ENCODE measurements at regions not wholly inside any gene's neighbourhood (a gene's known extent, or its start where the extent isn't known, plus 50 kb on each side); places are given as distances from the start of the nearest gene placed in this dataset.

GRCh38 chr9:80596579-80596978 lies 1024.8 kb downstream of the TLE4 start:
- H3K9me3 ChIP-seq (ENCODE audit: control insufficient read depth in 2 of 2, insufficient read depth in 1 of 2, low read depth in 1 of 2, low read length in 1 of 2), result peaks cover 0 to 3% of the 10 kb centered on the region in 2 donors
- DNase-seq (no peak), FAIRE-seq (no peak)
- no peak overlapping the region for H3K4me3 ChIP-seq (ENCODE audit: low read depth in 1 of 3, low read length in 3 of 3)
- H3K27ac ChIP-seq (ENCODE audit: low read depth in 1 of 3, low read length in 2 of 3), result no peak overlapping the region
- no peaks in the 10 kb centered on the region for H3K4me1 ChIP-seq (ENCODE audit: control insufficient read depth in 3 of 3, insufficient read depth in 2 of 3, low read depth in 1 of 3, low read length in 2 of 3)
- no peaks in the 10 kb centered on the region for H3K36me3 ChIP-seq (ENCODE audit: control insufficient read depth in 3 of 3, insufficient read depth in 2 of 3, low read depth in 1 of 3, low read length in 3 of 3)
- no peaks in the 10 kb centered on the region for H3K27me3 ChIP-seq (ENCODE audit: control insufficient read depth in 3 of 3, insufficient read depth in 3 of 3, low read length in 3 of 3)

- no peaks in the 10 kb centered on the region for H3K4me1 ChIP-seq (ENCODE audit: control insufficient read depth in 3 of 3, insufficient read depth in 2 of 3, low read depth in 1 of 3, low read length in 2 of 3)
- no peak overlapping the region for H3K4me3 ChIP-seq (ENCODE audit: low read depth in 1 of 3, low read length in 3 of 3)
- FAIRE-seq (no peak), DNase-seq (no peak)
- WGBS, 3 donors, result 84 to 92% (median 87%) methylated on average over 4 of the region's 4 CpGs
- H3K9me3 ChIP-seq (ENCODE audit: control insufficient read depth in 2 of 2, insufficient read depth in 1 of 2, low read depth in 1 of 2, low read length in 1 of 2), result peaks cover 0 to 3% of the 10 kb centered on the region in 2 donors
- no peaks in the 10 kb centered on the region for H3K36me3 ChIP-seq (ENCODE audit: control insufficient read depth in 3 of 3, insufficient read depth in 2 of 3, low read depth in 1 of 3, low read length in 3 of 3)
- no peaks in the 10 kb centered on the region for H3K27me3 ChIP-seq (ENCODE audit: control insufficient read depth in 3 of 3, insufficient read depth in 3 of 3, low read length in 3 of 3)
- no peak overlapping the region for H3K27ac ChIP-seq (ENCODE audit: low read depth in 1 of 3, low read length in 2 of 3)
Measured at GRCh38 chr9:80595192-80595591, 1023.4 kb downstream of the TLE4 start.

GRCh38 chr9:80592413-80592812 lies 1020.6 kb downstream of the TLE4 start:
- no peak overlapping the region for H3K27ac ChIP-seq (ENCODE audit: low read depth in 1 of 3, low read length in 2 of 3)
- DNase-seq, result no peak
- H3K4me3 ChIP-seq (ENCODE audit: low read depth in 1 of 3, low read length in 3 of 3), result no peak overlapping the region
- H3K36me3 ChIP-seq (ENCODE audit: control insufficient read depth in 3 of 3, insufficient read depth in 2 of 3, low read depth in 1 of 3, low read length in 3 of 3), result no peaks in the 10 kb centered on the region
- no peaks in the 10 kb centered on the region for H3K27me3 ChIP-seq (ENCODE audit: control insufficient read depth in 3 of 3, insufficient read depth in 3 of 3, low read length in 3 of 3)
- no peak for FAIRE-seq
- H3K4me1 ChIP-seq (ENCODE audit: control insufficient read depth in 3 of 3, insufficient read depth in 2 of 3, low read depth in 1 of 3, low read length in 2 of 3), result no peaks in the 10 kb centered on the region
- peaks cover 0 to 3% of the 10 kb centered on the region in 2 donors for H3K9me3 ChIP-seq (ENCODE audit: control insufficient read depth in 2 of 2, insufficient read depth in 1 of 2, low read depth in 1 of 2, low read length in 1 of 2)

GRCh38 chr9:80586786-80587330 lies 1015.1 kb downstream of the TLE4 start:
- 52 to 63% (median 54%) methylated on average over 1 of the region's 1 CpG for WGBS, 3 donors
- Histone ChIP-seq H3K4me3 (ENCODE audit: low read depth in 1 of 3, low read length in 3 of 3) (no peak overlapping the region), H3K4me1 (ENCODE audit: control insufficient read depth in 3 of 3, insufficient read depth in 2 of 3, low read depth in 1 of 3, low read length in 2 of 3) (no peaks in the 10 kb centered on the region), H3K36me3 (ENCODE audit: control insufficient read depth in 3 of 3, insufficient read depth in 2 of 3, low read depth in 1 of 3, low read length in 3 of 3) (no peaks in the 10 kb centered on the region), H3K27me3 (ENCODE audit: control insufficient read depth in 3 of 3, insufficient read depth in 3 of 3, low read length in 3 of 3) (no peaks in the 10 kb centered on the region), H3K9me3 (ENCODE audit: control insufficient read depth in 2 of 2, insufficient read depth in 1 of 2, low read depth in 1 of 2, low read length in 1 of 2) (no peaks in the 10 kb centered on the region), H3K27ac (ENCODE audit: low read depth in 1 of 3, low read length in 2 of 3) (no peak overlapping the region)
- DNase-seq (no peak), FAIRE-seq (no peak)

GRCh38 chr9:80571953-80572352 lies 1000.2 kb downstream of the TLE4 start:
- Histone ChIP-seq H3K27me3 (ENCODE audit: control insufficient read depth in 3 of 3, insufficient read depth in 3 of 3, low read length in 3 of 3) (no peaks in the 10 kb centered on the region), H3K4me3 (ENCODE audit: low read depth in 1 of 3, low read length in 3 of 3) (no peak overlapping the region), H3K27ac (ENCODE audit: low read depth in 1 of 3, low read length in 2 of 3) (no peak overlapping the region), H3K36me3 (ENCODE audit: control insufficient read depth in 3 of 3, insufficient read depth in 2 of 3, low read depth in 1 of 3, low read length in 3 of 3) (no peaks in the 10 kb centered on the region), H3K9me3 (ENCODE audit: control insufficient read depth in 2 of 2, insufficient read depth in 1 of 2, low read depth in 1 of 2, low read length in 1 of 2) (peaks cover 0 to 8% of the 10 kb centered on the region in 2 donors), H3K4me1 (ENCODE audit: control insufficient read depth in 3 of 3, insufficient read depth in 2 of 3, low read depth in 1 of 3, low read length in 2 of 3) (no peaks in the 10 kb centered on the region)
- DNase-seq (no peak), FAIRE-seq (no peak)
- 58 to 74% (median 58%) methylated on average over 3 of the region's 3 CpGs for WGBS, 3 donors

- FAIRE-seq, result no peak
- Histone ChIP-seq H3K36me3 (ENCODE audit: control insufficient read depth in 3 of 3, insufficient read depth in 2 of 3, low read depth in 1 of 3, low read length in 3 of 3) (no peaks in the 10 kb centered on the region), H3K4me1 (ENCODE audit: control insufficient read depth in 3 of 3, insufficient read depth in 2 of 3, low read depth in 1 of 3, low read length in 2 of 3) (no peaks in the 10 kb centered on the region), H3K27me3 (ENCODE audit: control insufficient read depth in 3 of 3, insufficient read depth in 3 of 3, low read length in 3 of 3) (no peaks in the 10 kb centered on the region), H3K4me3 (ENCODE audit: low read depth in 1 of 3, low read length in 3 of 3) (no peak overlapping the region), H3K27ac (ENCODE audit: low read depth in 1 of 3, low read length in 2 of 3) (no peak overlapping the region), H3K9me3 (ENCODE audit: control insufficient read depth in 2 of 2, insufficient read depth in 1 of 2, low read depth in 1 of 2, low read length in 1 of 2) (peaks cover 0 to 8% of the 10 kb centered on the region in 2 donors)
- WGBS, 3 donors, result 38 to 84% (median 78%) methylated on average over 1 of the region's 1 CpG
- no peak for DNase-seq
Measured at GRCh38 chr9:80569236-80569635, 997.5 kb downstream of the TLE4 start.

GRCh38 chr9:80561526-80561925 lies 989.8 kb downstream of the TLE4 start:
- WGBS, 3 donors, result 76 to 85% (median 85%) methylated on average over 2 of the region's 2 CpGs
- no peak for DNase-seq
- H3K4me3 ChIP-seq (ENCODE audit: low read depth in 1 of 3, low read length in 3 of 3), result no peak overlapping the region
- no peak overlapping the region for H3K27ac ChIP-seq (ENCODE audit: low read depth in 1 of 3, low read length in 2 of 3)
- no peaks in the 10 kb centered on the region for H3K27me3 ChIP-seq (ENCODE audit: control insufficient read depth in 3 of 3, insufficient read depth in 3 of 3, low read length in 3 of 3)
- H3K36me3 ChIP-seq (ENCODE audit: control insufficient read depth in 3 of 3, insufficient read depth in 2 of 3, low read depth in 1 of 3, low read length in 3 of 3), result no peaks in the 10 kb centered on the region
- no peaks in the 10 kb centered on the region for H3K4me1 ChIP-seq (ENCODE audit: control insufficient read depth in 3 of 3, insufficient read depth in 2 of 3, low read depth in 1 of 3, low read length in 2 of 3)
- no peak for FAIRE-seq
- H3K9me3 ChIP-seq (ENCODE audit: control insufficient read depth in 2 of 2, insufficient read depth in 1 of 2, low read depth in 1 of 2, low read length in 1 of 2), result peaks cover 0 to 3% of the 10 kb centered on the region in 2 donors

- no peaks in the 10 kb centered on the region for H3K36me3 ChIP-seq (ENCODE audit: control insufficient read depth in 3 of 3, insufficient read depth in 2 of 3, low read depth in 1 of 3, low read length in 3 of 3)
- no peaks in the 10 kb centered on the region for H3K4me1 ChIP-seq (ENCODE audit: control insufficient read depth in 3 of 3, insufficient read depth in 2 of 3, low read depth in 1 of 3, low read length in 2 of 3)
- H3K4me3 ChIP-seq (ENCODE audit: low read depth in 1 of 3, low read length in 3 of 3), result no peak overlapping the region
- DNase-seq (no peak), FAIRE-seq (no peak)
- H3K27ac ChIP-seq (ENCODE audit: low read depth in 1 of 3, low read length in 2 of 3), result no peak overlapping the region
- peaks cover 0 to 3% of the 10 kb centered on the region in 2 donors for H3K9me3 ChIP-seq (ENCODE audit: control insufficient read depth in 2 of 2, insufficient read depth in 1 of 2, low read depth in 1 of 2, low read length in 1 of 2)
- H3K27me3 ChIP-seq (ENCODE audit: control insufficient read depth in 3 of 3, insufficient read depth in 3 of 3, low read length in 3 of 3), result no peaks in the 10 kb centered on the region
- WGBS, 3 donors, result 76 to 91% (median 85%) methylated on average over 2 of the region's 2 CpGs
Measured at GRCh38 chr9:80560976-80561375, 989.2 kb downstream of the TLE4 start.

- DNase-seq (no peak), FAIRE-seq (no peak)
- H3K27me3 ChIP-seq (ENCODE audit: control insufficient read depth in 3 of 3, insufficient read depth in 3 of 3, low read length in 3 of 3), result no peaks in the 10 kb centered on the region
- no peak overlapping the region for H3K27ac ChIP-seq (ENCODE audit: low read depth in 1 of 3, low read length in 2 of 3)
- H3K4me1 ChIP-seq (ENCODE audit: control insufficient read depth in 3 of 3, insufficient read depth in 2 of 3, low read depth in 1 of 3, low read length in 2 of 3), result no peaks in the 10 kb centered on the region
- 77 to 93% (median 89%) methylated on average over 1 of the region's 1 CpG for WGBS, 3 donors
- no peaks in the 10 kb centered on the region for H3K9me3 ChIP-seq (ENCODE audit: control insufficient read depth in 2 of 2, insufficient read depth in 1 of 2, low read depth in 1 of 2, low read length in 1 of 2)
- H3K36me3 ChIP-seq (ENCODE audit: control insufficient read depth in 3 of 3, insufficient read depth in 2 of 3, low read depth in 1 of 3, low read length in 3 of 3), result no peaks in the 10 kb centered on the region
- H3K4me3 ChIP-seq (ENCODE audit: low read depth in 1 of 3, low read length in 3 of 3), result no peak overlapping the region
Measured at GRCh38 chr9:80557256-80557655, 985.5 kb downstream of the TLE4 start.
